Colonic mucosa (tissue), 4 donors: ENCODE measurements at regions not wholly inside any gene's neighbourhood (a gene's known extent, or its start where the extent isn't known, plus 50 kb on each side); places are given as distances from the start of the nearest gene placed in this dataset.

Source experiments
- DNase-seq: peaks from one replicate; pipeline ENCODE4 v3.0.0-alpha.2; 2020
- H3K27ac ChIP-seq: fragments of 200-600 bp; one replicate; pipeline ENCODE4 v1.8.0; 2021
- H3K27me3 ChIP-seq: fragments of 200-600 bp; one replicate; pipeline ENCODE4 v1.8.0; 2021
- H3K36me3 ChIP-seq: fragments of 200-600 bp; one replicate; pipeline ENCODE4 v1.8.0; 2021
- H3K4me1 ChIP-seq: fragments of 200-600 bp; one replicate; pipeline ENCODE4 v1.8.0; 2021; ENCODE audit warnings: mild to moderate bottlenecking
- H3K4me3 ChIP-seq: fragments of 200-600 bp; one replicate; pipeline ENCODE4 v1.8.0; 2021
- H3K9ac ChIP-seq, 2 donors: one replicate each; pipeline ENCODE4 v1.7.0; 2013; ENCODE audit warnings: control low read depth in 2 of 2, low read depth in 2 of 2, low read length in 2 of 2
- H3K9me3 ChIP-seq: fragments of 200-600 bp; one replicate; pipeline ENCODE4 v1.8.0; 2021
- CTCF ChIP-seq: fragments of 200-600 bp; IDR thresholded peaks from one replicate; pipeline ENCODE4 v1.8.0; 2022; ENCODE audit warnings: antibody characterized with exemption, mild to moderate bottlenecking
- intact Hi-C: fragments of 100-400 bp; cut with DNase I; formaldehyde crosslinking; loops from one replicate; pipeline ENCODE4 v1.14.1; 2022
- donor health status: healthy.
- donor health status: DM: no; HTN: no; CAD: no.
- donor health status: DM: no; HTN: no; CAD: no.

- Histone ChIP-seq H3K27me3 (no peaks in the 10 kb centered on the region), H3K4me1 (no peaks in the 10 kb centered on the region)
- DNase-seq, result no peak
These were observed 352.0 kb upstream of the SLC8A1 start for GRCh38 chr2:40803900-40804299.

GRCh38 chr2:40809156-40809555 lies 357.3 kb upstream of the SLC8A1 start:
- Histone ChIP-seq H3K4me1 (no peaks in the 10 kb centered on the region), H3K36me3 (no peaks in the 10 kb centered on the region), H3K9me3 (no peaks in the 10 kb centered on the region), H3K27me3 (no peaks in the 10 kb centered on the region), H3K9ac (no peak overlapping the region), H3K4me3 (no peak overlapping the region), H3K27ac (no peak overlapping the region)
- intact Hi-C loops, result no loop called here
- DNase-seq, result no peak
- TF ChIP-seq CTCF, result no peak

More at GRCh38 chr2:40803900-40804299, 352.0 kb upstream of the SLC8A1 start:
- TF ChIP-seq CTCF, result no peak
- intact Hi-C loops, result no loop called here
- Histone ChIP-seq H3K27ac (no peak overlapping the region), H3K9me3 (no peaks in the 10 kb centered on the region), H3K36me3 (no peaks in the 10 kb centered on the region), H3K4me3 (no peak overlapping the region), H3K9ac (no peak overlapping the region)

- Histone ChIP-seq H3K4me1 (no peaks in the 10 kb centered on the region), H3K27ac (no peak overlapping the region), H3K36me3 (no peaks in the 10 kb centered on the region), H3K27me3 (no peaks in the 10 kb centered on the region), H3K9me3 (no peaks in the 10 kb centered on the region), H3K9ac (no peak overlapping the region), H3K4me3 (no peak overlapping the region)
- DNase-seq, result no peak
- no peak for TF ChIP-seq CTCF
- intact Hi-C loops, result no loop called here
These were observed 362.7 kb upstream of the SLC8A1 start for GRCh38 chr2:40814616-40815015.

- Histone ChIP-seq H3K27ac (no peak overlapping the region), H3K36me3 (no peaks in the 10 kb centered on the region), H3K9me3 (no peaks in the 10 kb centered on the region), H3K9ac (no peak overlapping the region), H3K4me1 (no peaks in the 10 kb centered on the region), H3K4me3 (no peak overlapping the region), H3K27me3 (no peaks in the 10 kb centered on the region)
- DNase-seq, result no peak
- intact Hi-C loops, result no loop called here
- no peak for TF ChIP-seq CTCF
These were observed 368.4 kb upstream of the SLC8A1 start for GRCh38 chr2:40820319-40820718.

GRCh38 chr2:40823478-40823877 lies 371.6 kb upstream of the SLC8A1 start:
- TF ChIP-seq CTCF, result no peak
- Histone ChIP-seq H3K27ac (no peak overlapping the region), H3K9me3 (no peaks in the 10 kb centered on the region), H3K4me3 (no peak overlapping the region), H3K36me3 (no peaks in the 10 kb centered on the region), H3K4me1 (no peaks in the 10 kb centered on the region), H3K9ac (no peak overlapping the region), H3K27me3 (no peaks in the 10 kb centered on the region)
- DNase-seq, result no peak
- intact Hi-C loops, result no loop called here

- no peaks in the 10 kb centered on the region for H3K27me3 ChIP-seq
- no peak for DNase-seq
- TF ChIP-seq CTCF, result no peak
- no peaks in the 10 kb centered on the region for H3K9me3 ChIP-seq
- no peaks in the 10 kb centered on the region for H3K4me1 ChIP-seq
- H3K27ac ChIP-seq, result no peak overlapping the region
- intact Hi-C loops, result no loop called here
- H3K4me3 ChIP-seq, result no peak overlapping the region
- H3K9ac ChIP-seq, result no peak overlapping the region
- H3K36me3 ChIP-seq, result no peaks in the 10 kb centered on the region
These were observed 372.4 kb upstream of the SLC8A1 start for GRCh38 chr2:40824278-40824677.
